ENCODE measurements at regions not wholly inside any gene's neighbourhood (a gene's known extent, or its start where the extent isn't known, plus 50 kb on each side); places are given as distances from the start of the nearest gene placed in this dataset.

- TF ChIP-seq YY1 (IDR thresholded peaks at IDR 0.05; ENCODE audit: insufficient read depth, insufficient read length) (no peak), ZNF274 (IDR thresholded peaks at IDR 0.05; ENCODE audit: low read depth, low read length) (no peak), SUZ12 (IDR thresholded peaks at IDR 0.05; ENCODE audit: extremely low read depth, insufficient read depth, insufficient read length) (no peak)
Observed at GRCh38 chr10:45197816-45198485, 117.5 kb downstream of the OR13A1 start.

All from NT2/D1 (cell line).